Activated gamma-delta T cell treated with Interleukin-2 at 50 U/mL for 16 hours (primary cell): ENCODE measurements at regions not wholly inside any gene's neighbourhood (a gene's known extent, or its start where the extent isn't known, plus 50 kb on each side); places are given as distances from the start of the nearest gene placed in this dataset.
"Not testable (repeated sequence)": the region's sequence is repeated elsewhere in the genome, so short reads cannot be mapped to it uniquely, and the experiment has no call there.

ENCODE experiments used
- DNase-seq: peaks from one replicate; pipeline ENCODE4 v3.0.0-alpha.2; 2020

- no peak for DNase-seq
These were observed 109.0 kb upstream of the ARSJ start for GRCh38 chr4:114088481-114088880.

- DNase-seq, result no peak
These were observed 112.1 kb upstream of the ARSJ start for GRCh38 chr4:114091546-114091945.

GRCh38 chr4:114093221-114093715 lies 113.8 kb upstream of the ARSJ start:
- DNase-seq, result no peak

- no peak for DNase-seq
These were observed 121.0 kb upstream of the ARSJ start for GRCh38 chr4:114100288-114101031.

GRCh38 chr4:114103908-114104307 lies 124.5 kb upstream of the ARSJ start:
- DNase-seq, result no peak

- DNase-seq, result no peak
These were observed 129.4 kb upstream of the ARSJ start for GRCh38 chr4:114108869-114109268.

GRCh38 chr4:114109776-114110175 lies 130.3 kb upstream of the ARSJ start:
- DNase-seq, result no peak

- DNase-seq, result no peak
These were observed 136.1 kb upstream of the ARSJ start for GRCh38 chr4:114115526-114115925.

GRCh38 chr4:114116861-114117260 lies 137.4 kb upstream of the ARSJ start:
- DNase-seq, result no peak

- DNase-seq, result no peak
These were observed 141.8 kb upstream of the ARSJ start for GRCh38 chr4:114121221-114121620.

- no peak for DNase-seq
These were observed 152.8 kb upstream of the ARSJ start for GRCh38 chr4:114132199-114132598.

- no peak for DNase-seq
These were observed 153.4 kb upstream of the ARSJ start for GRCh38 chr4:114132830-114133229.

GRCh38 chr4:114136069-114136468 lies 156.6 kb upstream of the ARSJ start:
- DNase-seq, result no peak

- DNase-seq, result no peak
These were observed 158.5 kb upstream of the ARSJ start for GRCh38 chr4:114137984-114138383.

GRCh38 chr4:114146947-114147618 lies 167.6 kb upstream of the ARSJ start:
- DNase-seq, result no peak

- peak; percentile 14 for DNase-seq
These were observed 168.3 kb upstream of the ARSJ start for GRCh38 chr4:114147619-114148208.

GRCh38 chr4:114148372-114149070 lies 169.1 kb upstream of the ARSJ start:
- not testable (repeated sequence) for DNase-seq

GRCh38 chr4:114156371-114156770 lies 176.9 kb upstream of the ARSJ start:
- no peak for DNase-seq

- no peak for DNase-seq
These were observed 182.4 kb upstream of the ARSJ start for GRCh38 chr4:114161809-114162208.

GRCh38 chr4:114163051-114163450 lies 183.6 kb upstream of the ARSJ start:
- no peak for DNase-seq

- DNase-seq, result no peak
These were observed 194.5 kb upstream of the ARSJ start for GRCh38 chr4:114173968-114174367.

- DNase-seq, result no peak
These were observed 198.2 kb upstream of the ARSJ start for GRCh38 chr4:114177628-114178027.

- no peak for DNase-seq
These were observed 198.9 kb upstream of the ARSJ start for GRCh38 chr4:114178392-114178791.
